ENCODE measurements at regions not wholly inside any gene's neighbourhood (a gene's known extent, or its start where the extent isn't known, plus 50 kb on each side); places are given as distances from the start of the nearest gene placed in this dataset.

DNA sequence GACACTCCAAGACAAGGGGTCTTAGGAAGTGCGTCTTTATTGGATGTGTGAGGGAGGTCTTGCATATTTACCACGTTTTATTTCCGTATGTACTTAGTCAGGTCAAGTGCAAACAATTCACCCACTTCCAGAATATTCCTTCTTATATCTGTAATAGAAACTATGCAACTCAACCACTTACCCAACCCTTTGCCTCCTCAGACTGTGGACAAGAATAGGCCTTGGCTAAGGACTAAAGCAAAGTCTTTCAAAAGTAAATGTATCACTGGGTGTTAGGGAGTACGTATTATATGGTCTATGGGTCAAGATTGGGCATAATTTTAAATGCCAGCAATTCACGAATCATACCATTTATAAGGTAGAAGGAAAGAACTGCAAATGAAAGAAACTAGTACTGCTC is 484.8 kb downstream of the MBD2 start:
- intact Hi-C loops (cut with micrococcal nuclease): no loop called here
- no peak for ATAC-seq (ENCODE audit: low read depth)
- DNase-seq: no peak
- ChIA-PET CTCF (no interaction called here), POLR2A (no interaction called here)
- H3K9me3 Mint-ChIP-seq: no peaks in the 10 kb centered on the region
- no peak overlapping the region for H3K4me3 Mint-ChIP-seq
- H3K27ac Mint-ChIP-seq: no peak overlapping the region
- TF ChIP-seq, protein P1, sequence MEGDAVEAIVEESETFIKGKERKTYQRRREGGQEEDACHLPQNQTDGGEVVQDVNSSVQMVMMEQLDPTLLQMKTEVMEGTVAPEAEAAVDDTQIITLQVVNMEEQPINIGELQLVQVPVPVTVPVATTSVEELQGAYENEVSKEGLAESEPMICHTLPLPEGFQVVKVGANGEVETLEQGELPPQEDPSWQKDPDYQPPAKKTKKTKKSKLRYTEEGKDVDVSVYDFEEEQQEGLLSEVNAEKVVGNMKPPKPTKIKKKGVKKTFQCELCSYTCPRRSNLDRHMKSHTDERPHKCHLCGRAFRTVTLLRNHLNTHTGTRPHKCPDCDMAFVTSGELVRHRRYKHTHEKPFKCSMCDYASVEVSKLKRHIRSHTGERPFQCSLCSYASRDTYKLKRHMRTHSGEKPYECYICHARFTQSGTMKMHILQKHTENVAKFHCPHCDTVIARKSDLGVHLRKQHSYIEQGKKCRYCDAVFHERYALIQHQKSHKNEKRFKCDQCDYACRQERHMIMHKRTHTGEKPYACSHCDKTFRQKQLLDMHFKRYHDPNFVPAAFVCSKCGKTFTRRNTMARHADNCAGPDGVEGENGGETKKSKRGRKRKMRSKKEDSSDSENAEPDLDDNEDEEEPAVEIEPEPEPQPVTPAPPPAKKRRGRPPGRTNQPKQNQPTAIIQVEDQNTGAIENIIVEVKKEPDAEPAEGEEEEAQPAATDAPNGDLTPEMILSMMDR (IDR thresholded peaks at IDR 0.05): no peak
- H3K36me3 Mint-ChIP-seq (ENCODE audit: low read depth): no peaks in the 10 kb centered on the region
- H3K27me3 Mint-ChIP-seq: no peaks in the 10 kb centered on the region
- no peaks in the 10 kb centered on the region for H3K4me1 Mint-ChIP-seq

DNA sequence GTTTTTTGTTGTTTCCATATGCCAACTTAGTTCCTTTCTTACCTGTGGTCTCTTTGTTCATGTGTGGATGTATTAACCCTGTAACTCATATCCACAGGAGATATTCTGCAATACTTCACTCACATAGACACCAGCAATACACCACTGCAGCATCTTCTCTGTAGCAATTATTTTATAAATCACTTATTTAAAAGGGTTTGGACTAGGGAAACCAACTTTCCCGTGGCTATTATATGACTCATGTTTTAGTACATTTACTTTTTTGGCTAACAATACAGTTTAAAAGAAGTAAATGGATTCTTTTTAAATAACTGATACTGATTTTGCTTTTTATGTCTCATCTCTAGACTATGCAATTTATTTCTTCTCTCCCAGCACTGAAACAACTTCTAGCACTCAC is 488.9 kb downstream of the MBD2 start:
- H3K27me3 Mint-ChIP-seq: no peaks in the 10 kb centered on the region

DNA sequence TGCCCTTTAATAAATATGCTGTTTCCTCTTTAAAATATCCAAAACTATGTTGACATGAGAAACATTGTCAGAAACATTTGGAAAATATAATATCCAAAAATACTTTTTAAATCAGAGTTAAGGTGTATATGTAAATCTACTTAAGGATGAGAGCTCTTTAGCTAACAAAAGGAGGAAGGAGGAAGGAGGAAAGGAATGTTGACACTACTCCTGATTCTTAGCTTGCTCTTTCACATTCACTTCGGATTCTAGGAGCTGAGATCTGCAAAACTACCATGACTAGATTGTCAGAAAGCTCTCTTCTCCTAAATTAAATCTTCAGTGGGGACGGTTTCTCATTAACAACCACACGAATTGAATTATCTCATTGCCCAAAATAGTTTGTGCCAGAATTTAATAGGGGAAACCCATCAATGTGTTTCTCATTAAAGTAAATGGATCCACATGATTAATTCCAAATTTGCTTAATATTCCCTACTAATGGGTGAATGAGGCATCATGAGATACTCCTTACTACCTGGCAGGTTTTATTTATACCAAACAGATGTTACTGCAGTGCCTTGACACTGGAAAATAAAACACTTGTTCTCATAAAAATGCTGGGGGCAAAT is 509.1 kb downstream of the MBD2 start:
- Mint-ChIP-seq H3K9me3 (no peaks in the 10 kb centered on the region), H3K4me3 (no peak overlapping the region), H3K4me1 (no peaks in the 10 kb centered on the region), H3K27me3 (no peaks in the 10 kb centered on the region), H3K27ac (no peak overlapping the region), H3K36me3 (ENCODE audit: low read depth) (no peaks in the 10 kb centered on the region)
- ATAC-seq (ENCODE audit: low read depth): no peak
- TF ChIP-seq, protein P1 (IDR thresholded peaks at IDR 0.05): no peak
- DNase-seq: no peak
- intact Hi-C loops (cut with micrococcal nuclease): no loop called here
- ChIA-PET POLR2A (no interaction called here), CTCF (no interaction called here)

More for the DNA sequence above, 488.9 kb downstream of the MBD2 start:
- no peaks in the 10 kb centered on the region for H3K4me1 Mint-ChIP-seq
- no peak for DNase-seq
- no peaks in the 10 kb centered on the region for H3K36me3 Mint-ChIP-seq (ENCODE audit: low read depth)
- TF ChIP-seq, protein P1 (IDR thresholded peaks at IDR 0.05): no peak
- no peak for ATAC-seq (ENCODE audit: low read depth)
- intact Hi-C loops (cut with micrococcal nuclease): no loop called here
- CTCF ChIA-PET: no interaction called here
- POLR2A ChIA-PET: no interaction called here
- H3K27ac Mint-ChIP-seq: no peak overlapping the region
- H3K9me3 Mint-ChIP-seq: peaks cover 2% of the 10 kb centered on the region
- H3K4me3 Mint-ChIP-seq: no peak overlapping the region

DNA sequence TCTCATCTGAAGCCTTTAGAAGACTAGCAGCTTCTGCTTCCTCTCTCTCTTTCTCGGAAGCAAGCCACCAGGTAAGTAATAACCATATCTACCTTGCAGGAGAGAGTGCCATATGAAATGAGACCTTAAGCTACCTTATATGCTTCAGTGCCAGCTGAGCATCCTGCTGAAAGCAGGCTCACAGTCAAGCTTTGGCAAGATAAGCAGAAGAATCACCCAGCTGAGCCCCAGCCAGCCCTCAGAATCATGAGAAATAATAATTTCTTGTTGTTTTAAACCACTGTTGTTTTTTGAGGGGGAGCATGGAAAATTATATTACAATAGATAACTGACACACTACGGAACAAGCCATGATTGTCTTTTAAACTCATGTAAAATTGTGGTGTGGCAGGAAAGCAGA is 514.4 kb downstream of the MBD2 start:
- intact Hi-C loops (cut with micrococcal nuclease): no loop called here
- no peaks in the 10 kb centered on the region for H3K36me3 Mint-ChIP-seq (ENCODE audit: low read depth)
- ChIA-PET POLR2A (no interaction called here), CTCF (no interaction called here)
- no peak overlapping the region for H3K27ac Mint-ChIP-seq
- H3K4me1 Mint-ChIP-seq: no peaks in the 10 kb centered on the region
- TF ChIP-seq, protein P1 (IDR thresholded peaks at IDR 0.05): no peak
- ATAC-seq (ENCODE audit: low read depth): no peak
- H3K4me3 Mint-ChIP-seq: no peak overlapping the region
- no peak for DNase-seq
- no peaks in the 10 kb centered on the region for H3K9me3 Mint-ChIP-seq
- no peaks in the 10 kb centered on the region for H3K27me3 Mint-ChIP-seq

DNA sequence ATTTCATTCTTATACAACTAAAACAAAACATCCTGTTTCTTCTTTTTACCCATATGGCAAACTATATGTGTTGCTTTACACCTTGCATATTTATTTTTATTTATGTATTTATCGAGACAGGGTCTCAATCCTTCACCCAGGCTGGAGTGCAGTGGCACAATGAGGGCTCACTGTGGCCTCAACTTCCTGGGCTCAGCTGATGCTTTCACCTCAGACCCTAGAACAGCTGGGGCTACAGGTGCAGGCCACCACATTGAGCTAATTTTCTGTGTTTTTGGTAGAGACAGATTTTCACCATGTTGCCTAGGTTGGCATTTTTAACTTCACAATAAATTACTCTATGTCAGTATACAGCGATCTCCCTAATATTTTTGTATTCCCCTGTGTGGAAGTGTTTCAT is 522.0 kb downstream of the MBD2 start:
- Mint-ChIP-seq H3K4me3 (no peak overlapping the region), H3K27ac (no peak overlapping the region), H3K36me3 (ENCODE audit: low read depth) (no peaks in the 10 kb centered on the region), H3K4me1 (no peaks in the 10 kb centered on the region), H3K27me3 (no peaks in the 10 kb centered on the region), H3K9me3 (no peaks in the 10 kb centered on the region)
- POLR2A ChIA-PET: no interaction called here
- CTCF ChIA-PET: no interaction called here
- intact Hi-C loops (cut with micrococcal nuclease): no loop called here
- TF ChIP-seq, protein P1 (IDR thresholded peaks at IDR 0.05): no peak
- DNase-seq (no peak), ATAC-seq (ENCODE audit: low read depth) (no peak)

All from activated B cell treated with CpG ODN at 0.5 μM for 24 hours (primary cell).